ENCODE measurements at regions not wholly inside any gene's neighbourhood (a gene's known extent, or its start where the extent isn't known, plus 50 kb on each side); places are given as distances from the start of the nearest gene placed in this dataset.

GRCh38 chr4:180784940-180785339, 1458.3 kb upstream of the TENM3 start:
- no peak for TF ChIP-seq CTCF (conservative IDR thresholded peaks at IDR 0.05; ENCODE audit: low read depth, low read length)
- no peak for TF ChIP-seq EZH2 (IDR thresholded peaks at IDR 0.05; ENCODE audit: borderline replicate concordance, low read depth, low read length, poor library complexity, severe bottlenecking)
